ENCODE measurements at regions not wholly inside any gene's neighbourhood (a gene's known extent, or its start where the extent isn't known, plus 50 kb on each side); places are given as distances from the start of the nearest gene placed in this dataset.
"Not testable (repeated sequence)": the region's sequence is repeated elsewhere in the genome, so short reads cannot be mapped to it uniquely, and the experiment has no call there.

DNA sequence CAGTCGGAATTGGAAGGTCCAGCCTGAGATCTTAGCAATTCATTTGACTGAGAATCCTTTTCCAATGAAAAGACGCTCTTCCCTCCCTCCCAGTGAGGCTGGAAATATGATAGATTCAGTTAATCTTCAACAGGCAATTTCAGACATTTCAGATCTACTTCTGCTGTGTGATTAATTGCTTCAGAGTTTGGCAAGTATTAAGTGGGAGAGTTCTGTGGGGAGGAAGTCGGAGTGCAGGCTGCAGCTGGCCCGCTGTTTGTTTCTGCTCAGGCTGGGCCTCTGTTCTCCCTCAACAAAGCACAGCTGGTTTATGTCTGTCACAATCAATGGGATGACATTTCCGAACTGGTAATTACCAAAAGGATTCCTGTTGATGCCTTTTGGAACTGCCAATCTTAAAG, 178.2 kb downstream of the NDFIP2 start:
- DNase-seq (ENCODE audit: low spot score): no peak

DNA sequence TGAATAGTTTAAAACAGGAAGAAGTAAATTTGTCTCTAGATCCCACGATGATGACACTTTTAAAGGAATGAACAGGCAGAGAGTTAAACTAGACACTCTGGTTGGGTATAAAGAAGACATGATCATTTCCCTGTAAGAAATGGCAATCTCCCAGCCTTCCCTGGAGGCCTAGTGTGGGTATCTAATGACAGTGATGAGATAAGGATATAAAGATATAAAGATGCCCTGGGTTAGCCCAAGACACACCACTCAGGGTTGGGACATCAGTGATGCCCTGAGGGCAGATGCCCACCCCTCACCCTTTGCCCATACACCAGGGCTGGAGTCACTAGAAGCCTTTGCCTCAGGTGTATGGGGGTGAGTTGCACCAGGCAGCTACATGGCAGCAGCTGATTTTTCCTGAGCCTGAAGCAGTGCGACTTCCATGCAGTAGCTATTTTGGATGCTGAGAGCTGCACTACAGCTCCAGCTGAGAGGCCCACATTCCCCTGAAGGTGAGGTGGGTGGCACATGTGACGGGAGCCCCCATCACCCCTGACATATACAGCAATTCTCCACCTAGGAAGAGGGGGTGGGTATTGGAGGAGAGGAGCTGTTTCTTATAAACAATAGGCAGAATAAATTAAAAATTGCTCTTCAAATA, 177.5 kb downstream of the NDFIP2 start:
- DNase-seq (ENCODE audit: low spot score): no peak

DNA sequence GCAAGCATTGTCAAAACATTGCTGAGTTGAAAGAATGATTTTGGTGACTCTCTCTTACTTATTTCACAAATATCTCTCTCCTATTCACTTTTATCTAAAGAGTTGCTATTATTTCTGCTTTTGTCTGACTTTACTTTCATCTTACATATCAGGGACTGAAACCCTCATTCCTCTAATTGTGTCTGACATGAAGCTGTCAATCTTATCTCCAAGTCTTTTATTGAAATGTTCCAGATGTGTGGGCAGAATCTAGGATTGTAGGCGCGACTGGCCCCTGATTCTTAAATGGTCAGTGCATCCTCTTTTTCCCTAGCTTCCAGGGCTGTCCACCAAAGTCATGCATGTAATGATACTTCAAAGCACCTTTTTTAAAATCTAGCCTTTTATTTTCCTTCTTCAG, 174.6 kb downstream of the NDFIP2 start:
- DNase-seq (ENCODE audit: low spot score): no peak

DNA sequence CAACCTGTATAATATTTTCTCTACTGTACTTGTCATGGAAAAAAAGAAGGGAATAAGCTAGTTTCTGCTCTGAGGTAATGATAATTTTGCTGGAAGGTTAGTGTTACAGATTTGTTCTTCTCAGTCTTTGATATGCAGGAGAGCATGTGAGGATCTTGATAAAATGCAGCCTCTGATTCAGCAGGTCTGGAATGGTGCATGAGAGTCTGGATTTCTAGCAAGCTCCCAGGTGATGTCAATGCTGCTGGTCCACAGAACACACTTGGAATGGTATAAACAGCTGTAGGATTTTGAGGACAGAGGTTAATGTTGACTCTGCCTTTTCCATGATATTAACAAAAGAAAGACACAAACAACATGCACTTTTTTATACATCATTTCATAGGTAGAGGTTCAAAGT, 173.6 kb downstream of the NDFIP2 start:
- no peak for DNase-seq (ENCODE audit: low spot score)

DNA sequence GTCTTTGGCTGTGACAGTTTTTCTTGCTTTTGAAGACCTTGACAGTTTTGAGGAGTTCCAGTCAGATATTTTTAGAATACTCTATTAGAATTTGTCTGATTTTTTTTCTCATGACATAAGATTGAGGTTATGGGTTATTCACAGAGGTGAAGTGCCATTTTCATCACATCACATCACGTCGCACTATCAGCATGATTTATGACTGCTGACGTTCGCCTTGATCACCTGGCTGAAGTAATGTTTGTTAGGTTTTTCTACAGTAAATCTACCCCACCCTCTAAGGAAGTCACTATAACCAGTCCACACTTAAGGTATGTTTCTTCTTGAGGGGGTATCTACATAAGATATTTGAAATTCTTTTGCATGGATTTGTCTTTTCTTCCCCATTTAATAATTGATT, 169.7 kb downstream of the NDFIP2 start:
- no peak for DNase-seq (ENCODE audit: low spot score)

DNA sequence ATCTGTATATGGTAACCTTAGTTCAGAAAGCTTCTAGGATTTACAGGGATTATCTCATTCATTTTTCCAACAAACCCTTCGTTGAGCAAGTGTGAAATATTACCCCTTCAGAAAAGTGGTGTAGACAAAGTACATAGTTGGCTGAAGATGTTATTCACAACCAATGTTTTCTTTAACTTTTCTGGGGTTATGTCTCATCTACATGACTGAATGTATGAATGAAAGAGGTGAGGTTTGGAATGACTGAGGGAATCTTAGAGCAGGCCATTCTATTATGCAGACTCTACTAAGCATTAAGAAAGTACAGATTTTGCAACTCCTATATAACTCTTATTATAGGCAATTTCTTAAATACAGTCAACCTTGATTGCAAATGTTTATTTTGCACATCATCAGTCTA, 167.2 kb downstream of the NDFIP2 start:
- DNase-seq (ENCODE audit: low spot score): no peak

DNA sequence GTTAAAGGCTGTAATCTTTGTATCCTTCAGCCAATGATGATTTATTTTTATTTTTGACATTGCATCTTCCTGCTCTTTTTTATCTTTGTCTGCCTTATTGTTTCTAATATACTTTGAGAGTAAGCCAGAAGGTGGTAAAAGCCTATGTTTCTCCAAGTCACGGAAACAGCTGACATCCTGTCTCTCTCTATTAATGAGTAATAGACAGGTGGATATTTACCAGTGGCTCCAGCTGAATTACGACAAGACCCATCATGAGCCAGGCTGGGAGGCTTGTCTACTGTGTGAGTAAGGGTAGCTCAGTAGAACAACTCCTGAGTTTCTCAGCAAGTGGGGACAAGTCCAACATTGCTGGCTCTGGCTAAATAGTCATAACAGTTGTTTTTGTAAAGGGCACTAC, 166.6 kb downstream of the NDFIP2 start:
- no peak for DNase-seq (ENCODE audit: low spot score)

DNA sequence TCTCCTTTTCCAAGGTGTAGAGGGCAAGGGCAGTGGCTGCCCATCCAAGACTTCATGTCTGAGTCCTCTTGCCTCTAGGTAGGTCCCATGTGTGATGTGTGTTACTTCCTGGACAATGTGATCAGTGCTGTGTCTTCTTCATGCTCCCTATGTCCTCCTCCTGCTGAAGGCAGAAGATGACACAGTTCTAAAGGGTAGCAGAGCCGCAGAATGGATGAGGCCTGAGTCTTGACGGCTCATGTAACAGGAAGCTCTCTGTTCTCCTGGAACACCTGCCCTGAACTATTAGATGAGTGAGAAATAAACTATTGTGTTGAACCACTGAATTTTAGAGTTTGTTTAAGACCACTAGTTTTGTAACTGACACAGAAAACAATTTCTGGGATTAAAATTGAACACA, 165.9 kb downstream of the NDFIP2 start:
- no peak for DNase-seq (ENCODE audit: low spot score)

DNA sequence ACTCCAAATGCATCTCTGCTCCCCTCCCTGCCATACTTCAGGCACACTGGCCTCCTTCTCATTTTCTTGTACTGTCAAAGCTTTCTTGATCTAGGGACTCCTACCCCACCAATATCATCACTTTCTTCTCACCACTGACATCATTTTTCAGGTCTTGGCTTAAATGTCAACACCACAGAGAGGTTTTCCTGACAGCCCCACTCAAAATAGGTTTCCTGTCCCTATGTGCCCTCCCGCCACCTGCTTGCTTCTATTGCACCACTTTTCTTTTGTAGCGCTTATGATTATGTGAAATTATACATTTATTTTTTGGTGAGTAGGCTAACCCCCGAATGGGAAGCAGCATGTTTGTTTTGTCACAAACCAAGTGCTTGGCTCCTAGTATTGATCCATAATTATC, 164.6 kb downstream of the NDFIP2 start:
- DNase-seq (ENCODE audit: low spot score): no peak

DNA sequence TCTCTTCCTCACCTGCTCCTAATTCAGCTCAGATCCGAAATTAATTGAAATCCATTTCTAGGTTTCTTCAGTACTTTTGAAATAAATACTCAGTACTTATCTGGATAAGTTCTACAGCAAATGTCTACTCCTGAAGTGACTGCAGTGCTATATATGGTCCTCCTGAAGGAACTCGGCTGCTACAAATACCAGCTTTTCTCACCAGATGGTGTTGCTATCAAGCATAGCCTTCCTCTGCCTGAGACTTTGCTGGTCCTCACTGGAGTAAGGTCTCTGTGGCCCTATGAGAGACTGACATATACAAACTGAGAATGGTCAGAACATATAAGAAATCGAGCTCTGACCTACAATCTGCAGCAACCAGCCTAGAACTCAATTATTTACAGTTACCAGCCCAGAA, 161.6 kb downstream of the NDFIP2 start:
- no peak for DNase-seq (ENCODE audit: low spot score)

DNA sequence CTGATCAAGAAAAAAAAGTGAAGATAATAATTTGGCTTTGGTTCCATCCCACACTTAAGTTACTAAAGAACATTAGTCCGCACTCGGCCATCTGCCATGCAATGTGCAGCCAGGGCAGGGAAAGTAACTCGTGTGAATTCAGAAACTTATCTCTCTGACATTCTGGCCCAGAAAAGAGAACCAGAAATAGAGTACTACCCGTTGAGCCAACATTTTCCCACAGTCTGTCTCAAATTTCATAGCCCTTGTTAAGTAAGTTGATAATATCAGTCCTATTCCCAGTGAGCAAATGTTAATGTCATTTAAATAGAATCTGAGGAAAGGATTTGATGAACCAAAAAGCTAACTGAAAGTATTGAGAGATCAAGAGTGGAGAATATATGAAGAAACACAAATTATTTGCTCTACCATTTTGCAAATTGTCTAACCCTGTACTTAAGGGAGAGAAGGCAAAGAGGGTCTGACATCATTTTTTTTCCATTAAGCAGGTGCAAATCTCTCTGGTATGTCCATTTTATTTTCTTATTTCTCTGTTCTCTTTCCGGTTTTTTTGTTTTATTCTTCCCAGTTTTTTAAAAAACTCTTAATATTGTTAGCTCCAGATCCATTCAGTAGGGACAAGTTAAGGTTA, 156.3 kb downstream of the NDFIP2 start:
- no peak for DNase-seq (ENCODE audit: low spot score)

DNA sequence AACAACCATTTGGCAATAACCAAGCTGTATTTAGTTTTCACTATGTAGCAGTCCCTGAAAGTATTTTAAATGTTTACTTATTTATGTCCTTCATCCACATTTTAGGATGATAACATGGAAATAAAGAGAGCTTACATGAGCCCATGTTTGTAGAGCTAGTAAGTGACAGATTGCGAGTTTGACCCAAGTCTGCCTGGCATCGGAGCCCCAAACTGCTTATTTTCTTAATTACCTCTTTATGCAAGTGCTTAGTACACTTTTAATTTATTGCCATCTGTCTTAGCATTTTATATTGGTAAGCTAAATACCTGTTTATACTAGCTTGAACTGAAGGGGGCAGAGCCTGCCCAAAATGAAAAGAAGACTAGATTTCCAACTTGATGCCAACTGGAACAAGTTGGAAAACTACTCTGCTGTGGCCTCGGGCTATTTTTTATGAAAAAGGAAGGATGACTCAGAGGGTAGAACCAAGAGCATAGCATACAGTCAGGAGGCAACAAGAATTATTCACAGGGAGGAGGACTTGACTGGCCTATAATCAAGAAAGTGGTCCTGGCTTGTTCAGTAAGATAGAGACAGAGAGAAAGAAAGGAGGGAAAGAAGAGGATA, 150.2 kb downstream of the NDFIP2 start:
- DNase-seq (ENCODE audit: low spot score): no peak

DNA sequence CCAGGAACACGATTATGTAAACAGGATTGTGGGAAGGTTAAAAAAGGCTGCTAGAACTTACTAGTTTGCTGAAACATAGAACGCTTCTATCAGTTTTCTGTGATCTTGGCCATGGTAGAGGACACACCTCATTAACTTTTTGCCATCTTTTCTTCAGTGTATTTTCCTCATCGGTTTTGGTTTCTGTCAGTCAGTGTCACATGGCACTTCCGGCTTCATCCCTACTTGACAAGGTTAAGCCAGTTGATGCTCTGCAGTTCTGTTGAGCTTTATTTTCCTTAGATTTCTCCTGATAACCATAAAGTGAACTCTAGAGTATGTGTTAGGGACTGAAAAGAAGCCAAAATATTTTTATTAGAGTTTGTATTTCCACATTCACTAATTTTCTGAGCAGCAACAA, 147.5 kb downstream of the NDFIP2 start:
- no peak for DNase-seq (ENCODE audit: low spot score)

DNA sequence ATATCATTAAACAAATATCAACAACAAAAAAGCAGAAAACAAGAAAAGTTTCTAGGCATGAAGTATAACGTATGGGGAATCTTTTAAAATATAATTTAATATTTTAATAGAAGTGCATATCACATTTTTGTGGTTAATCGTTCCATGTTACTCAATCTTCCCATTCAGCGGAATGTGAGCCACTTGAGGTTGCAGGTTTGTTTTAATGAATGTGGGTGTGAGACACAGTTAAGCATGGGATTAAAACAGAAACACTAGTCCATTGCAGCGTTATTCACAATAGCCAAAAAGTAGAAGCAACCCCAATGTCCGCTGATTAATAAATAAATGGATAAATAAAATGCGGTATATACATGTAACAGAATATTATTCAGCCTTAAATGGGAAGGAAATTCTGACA, 146.0 kb downstream of the NDFIP2 start:
- no peak for DNase-seq (ENCODE audit: low spot score)

DNA sequence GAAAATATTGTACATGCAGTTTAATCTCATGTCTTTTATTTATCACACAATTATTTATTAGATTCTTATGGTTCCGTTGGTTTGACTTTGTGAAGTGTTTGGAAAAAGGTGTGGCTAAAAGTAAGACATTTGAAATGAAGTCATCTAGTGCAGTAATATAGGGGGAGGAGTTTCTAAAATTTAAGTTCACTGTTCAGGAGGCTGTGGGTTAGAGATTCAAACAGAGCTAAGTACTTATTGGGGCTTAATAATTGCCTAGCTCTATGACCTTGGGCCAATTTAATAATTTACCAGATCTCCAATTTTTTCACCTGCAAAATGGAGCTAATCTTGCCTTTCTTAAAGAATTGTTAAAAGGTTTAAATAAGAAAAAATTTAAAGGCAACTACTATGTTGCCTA, 144.6 kb downstream of the NDFIP2 start:
- DNase-seq (ENCODE audit: low spot score): no peak

DNA sequence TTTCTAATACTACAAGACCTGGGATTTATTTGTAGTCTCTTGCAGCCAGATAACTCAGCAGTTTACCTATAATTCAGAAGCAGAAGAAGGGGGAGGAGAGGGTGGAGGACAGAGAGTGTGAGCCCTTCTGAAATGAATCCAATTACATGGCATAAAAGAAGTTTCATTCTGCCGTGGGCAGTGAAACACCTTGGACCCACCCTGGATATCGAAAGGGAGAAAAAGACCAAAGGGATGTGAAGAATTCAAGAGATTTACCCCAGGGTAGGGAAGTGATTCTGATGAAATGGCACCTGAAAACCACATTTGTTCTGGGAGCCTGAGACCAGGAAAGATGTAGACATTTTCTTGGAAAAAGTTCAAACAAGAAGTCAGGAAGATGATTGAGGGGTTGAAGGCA, 140.9 kb downstream of the NDFIP2 start:
- DNase-seq (ENCODE audit: low spot score): no peak

DNA sequence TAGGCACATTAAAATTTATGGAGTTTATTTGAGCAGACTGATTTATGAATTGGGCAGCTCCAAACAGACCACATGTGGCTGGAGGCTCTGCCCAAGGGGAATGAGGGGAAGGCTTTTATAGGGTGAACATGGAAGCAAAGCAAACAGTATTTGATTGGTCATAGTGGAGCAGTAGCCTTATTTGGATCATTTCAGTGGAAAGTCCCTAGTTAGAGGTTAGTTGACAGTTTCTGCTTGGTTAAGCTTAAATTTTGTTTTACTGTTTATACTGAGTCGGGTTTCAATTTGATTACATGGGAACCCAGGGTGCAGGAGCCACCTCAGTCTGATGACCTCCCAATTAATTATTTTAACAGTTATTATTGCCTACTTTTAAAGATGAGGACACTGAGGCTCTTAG, 140.5 kb downstream of the NDFIP2 start:
- no peak for DNase-seq (ENCODE audit: low spot score)

DNA sequence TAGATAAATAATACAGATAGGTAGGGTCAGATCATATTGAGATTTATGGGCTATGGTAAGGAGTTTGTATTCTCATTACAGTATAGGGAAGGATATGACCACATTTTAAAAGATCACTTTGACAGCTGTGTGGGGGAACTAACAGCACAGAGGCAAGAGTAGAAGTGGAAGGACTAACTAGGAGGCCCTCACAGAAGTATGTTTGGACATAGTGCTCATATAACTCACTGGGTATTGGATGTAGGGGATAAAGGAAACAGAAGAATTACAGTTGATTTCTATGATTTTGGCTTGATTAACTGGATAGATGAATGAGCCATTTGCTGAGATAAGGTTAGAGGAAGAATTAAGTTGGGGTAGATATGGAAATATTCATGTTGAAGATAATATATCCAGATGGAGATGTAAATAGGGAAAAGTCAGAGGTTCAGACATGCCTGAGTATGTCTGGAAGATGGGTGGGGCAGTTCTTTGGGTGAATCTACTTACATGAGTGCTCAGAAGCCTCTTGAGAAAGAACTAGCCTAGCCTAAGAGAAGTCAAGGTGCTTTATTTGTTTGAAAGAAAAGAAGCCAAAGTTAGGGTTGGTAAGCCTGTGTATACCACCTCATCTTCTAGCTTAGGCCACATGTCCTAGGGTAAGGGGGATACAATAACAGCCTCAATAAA, 133.4 kb downstream of the NDFIP2 start:
- DNase-seq (ENCODE audit: low spot score): no peak

DNA sequence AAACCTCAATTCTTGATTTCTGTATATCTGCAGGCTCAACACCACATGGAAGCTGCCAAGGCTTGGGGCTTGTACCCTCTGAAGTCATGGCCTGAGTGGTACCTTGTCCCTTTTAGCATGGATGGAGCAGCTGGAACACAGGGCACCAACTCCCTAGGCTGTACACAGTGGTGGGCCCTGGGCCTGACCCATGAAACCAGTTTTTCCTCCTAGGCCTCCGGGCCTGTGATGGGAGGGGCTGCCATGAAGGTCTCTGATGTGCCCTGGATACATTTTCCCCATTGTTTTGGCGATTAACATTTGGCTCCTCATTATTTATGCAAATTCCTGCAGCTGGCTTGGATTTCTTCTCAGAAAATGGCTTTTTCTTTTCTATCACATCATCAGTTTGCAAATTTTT, 131.6 kb downstream of the NDFIP2 start:
- no peak for DNase-seq (ENCODE audit: low spot score)

DNA sequence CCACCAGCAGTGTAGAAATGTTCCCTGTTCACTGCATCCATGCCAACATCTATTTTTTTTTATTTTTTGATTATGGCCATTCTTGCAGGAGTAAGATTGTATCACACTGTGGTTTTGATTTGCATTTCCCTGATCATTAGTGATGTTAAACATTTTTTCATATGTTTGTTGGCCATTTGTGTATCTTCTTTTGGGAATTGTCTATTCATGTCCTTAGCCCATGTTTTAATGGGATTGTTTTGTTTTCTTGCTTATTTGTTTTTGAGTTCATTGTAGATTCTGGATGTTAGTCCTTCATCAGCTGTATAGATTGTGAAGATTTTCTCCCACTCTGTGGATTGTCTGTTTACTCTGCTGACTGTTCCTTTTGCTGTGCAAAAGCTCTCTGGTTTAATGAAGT, 126.9 kb downstream of the NDFIP2 start:
- DNase-seq (ENCODE audit: low spot score): not testable (repeated sequence)

All from hematopoietic multipotent progenitor cell treated with erythropoietin and hydrocortisone succinate and interleukin-3 and kit ligand, for 17 days (in vitro differentiated cells).